ENCODE measurements at regions not wholly inside any gene's neighbourhood (a gene's known extent, or its start where the extent isn't known, plus 50 kb on each side); places are given as distances from the start of the nearest gene placed in this dataset.

DNA sequence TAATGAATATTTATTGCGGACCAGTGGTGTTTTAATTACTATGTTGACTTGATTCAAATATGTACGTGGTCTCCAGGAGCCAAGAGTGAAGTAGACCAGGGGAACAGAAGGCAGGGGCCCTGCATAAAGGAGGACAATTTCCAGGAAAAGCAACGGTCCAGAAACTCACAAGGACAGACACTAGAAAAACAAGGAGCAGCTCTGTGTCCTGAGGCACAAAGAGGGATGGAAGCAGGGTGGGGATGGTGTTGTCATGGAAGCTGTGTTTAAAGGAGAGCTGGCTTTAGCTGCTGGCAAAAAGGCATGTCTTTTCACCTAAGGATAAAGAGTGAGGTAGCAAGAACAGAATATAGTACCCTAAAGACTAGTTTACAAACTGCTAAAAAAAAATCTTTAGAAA, 254.1 kb upstream of the TENM3 start:
- TF ChIP-seq, protein P1, sequence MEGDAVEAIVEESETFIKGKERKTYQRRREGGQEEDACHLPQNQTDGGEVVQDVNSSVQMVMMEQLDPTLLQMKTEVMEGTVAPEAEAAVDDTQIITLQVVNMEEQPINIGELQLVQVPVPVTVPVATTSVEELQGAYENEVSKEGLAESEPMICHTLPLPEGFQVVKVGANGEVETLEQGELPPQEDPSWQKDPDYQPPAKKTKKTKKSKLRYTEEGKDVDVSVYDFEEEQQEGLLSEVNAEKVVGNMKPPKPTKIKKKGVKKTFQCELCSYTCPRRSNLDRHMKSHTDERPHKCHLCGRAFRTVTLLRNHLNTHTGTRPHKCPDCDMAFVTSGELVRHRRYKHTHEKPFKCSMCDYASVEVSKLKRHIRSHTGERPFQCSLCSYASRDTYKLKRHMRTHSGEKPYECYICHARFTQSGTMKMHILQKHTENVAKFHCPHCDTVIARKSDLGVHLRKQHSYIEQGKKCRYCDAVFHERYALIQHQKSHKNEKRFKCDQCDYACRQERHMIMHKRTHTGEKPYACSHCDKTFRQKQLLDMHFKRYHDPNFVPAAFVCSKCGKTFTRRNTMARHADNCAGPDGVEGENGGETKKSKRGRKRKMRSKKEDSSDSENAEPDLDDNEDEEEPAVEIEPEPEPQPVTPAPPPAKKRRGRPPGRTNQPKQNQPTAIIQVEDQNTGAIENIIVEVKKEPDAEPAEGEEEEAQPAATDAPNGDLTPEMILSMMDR (IDR thresholded peaks at IDR 0.05 in 4 of 5, conservative IDR thresholded peaks at IDR 0.05 in 1 of 5): no peak
- TF ChIP-seq POLR2A (IDR thresholded peaks at IDR 0.05): no peak

Measured in gastrocnemius medialis (tissue), 4 donors.